ENCODE measurements at regions not wholly inside any gene's neighbourhood (a gene's known extent, or its start where the extent isn't known, plus 50 kb on each side); places are given as distances from the start of the nearest gene placed in this dataset.

- TF ChIP-seq POLR2A (IDR thresholded peaks at IDR 0.05; ENCODE audit: borderline replicate concordance, extremely low read depth, insufficient read depth, insufficient read length) (no peak), EZH2 (IDR thresholded peaks at IDR 0.05) (no peak), RAD21 (IDR thresholded peaks at IDR 0.05; ENCODE audit: low read depth) (no peak), SP1 (IDR thresholded peaks at IDR 0.05; ENCODE audit: low read depth) (no peak), ZBTB33 (IDR thresholded peaks at IDR 0.05; ENCODE audit: extremely low read depth, insufficient replicate concordance, low read length) (no peak), ATF3 (IDR thresholded peaks at IDR 0.05) (no peak), REST (IDR thresholded peaks at IDR 0.05; ENCODE audit: low read depth) (no peak), CTCF (IDR thresholded peaks at IDR 0.05 in 2 of 3, conservative IDR thresholded peaks at IDR 0.05 in 1 of 3; ENCODE audit: borderline replicate concordance in 1 of 3, insufficient read depth in 1 of 3, low read depth in 2 of 3, low read length in 2 of 3) (no peak), JUND (IDR thresholded peaks at IDR 0.05) (no peak), ZNF274 (IDR thresholded peaks at IDR 0.05; ENCODE audit: low read depth, low read length) (no peak)
Observed at GRCh38 chr5:84585218-84585617, 200.5 kb upstream of the EDIL3 start.

Measured in HCT116 (cell line).